ENCODE measurements at regions not wholly inside any gene's neighbourhood (a gene's known extent, or its start where the extent isn't known, plus 50 kb on each side); places are given as distances from the start of the nearest gene placed in this dataset.

- Histone ChIP-seq H3K4me1 (ENCODE audit: low read length) (no peaks in the 10 kb centered on the region), H3K36me3 (replicated peaks; ENCODE audit: low read depth, low read length) (no peaks in the 10 kb centered on the region), H4K20me1 (ENCODE audit: insufficient read depth, low read length) (no peaks in the 10 kb centered on the region), H3K4me3 (ENCODE audit: low read length) (no peak overlapping the region), H3K27ac (ENCODE audit: low read length) (no peak overlapping the region), H3K9me3 (ENCODE audit: insufficient read depth, low read length) (no peaks in the 10 kb centered on the region), H3K4me2 (ENCODE audit: low read length) (no peak overlapping the region), H3K79me2 (ENCODE audit: low read length) (no peaks in the 10 kb centered on the region), H2AFZ (ENCODE audit: low read depth, low read length) (0 out of 2 replicates have a peak overlapping the region, but pooled peaks have one; percentile 22), H3K9ac (ENCODE audit: low read length) (no peak overlapping the region), H3K27me3 (ENCODE audit: low read depth, low read length) (peaks cover 30% of the 10 kb centered on the region)
- TF ChIP-seq CTCF (IDR thresholded peaks at IDR 0.05; ENCODE audit: low read depth, low read length), result peak; percentile 100
- no peak for TF ChIP-seq EZH2phosphoT487 (IDR thresholded peaks at IDR 0.05; ENCODE audit: low read depth)
These were observed 51.7 kb downstream of the SCN11A start for GRCh38 chr3:39000008-39000450.

DNA sequence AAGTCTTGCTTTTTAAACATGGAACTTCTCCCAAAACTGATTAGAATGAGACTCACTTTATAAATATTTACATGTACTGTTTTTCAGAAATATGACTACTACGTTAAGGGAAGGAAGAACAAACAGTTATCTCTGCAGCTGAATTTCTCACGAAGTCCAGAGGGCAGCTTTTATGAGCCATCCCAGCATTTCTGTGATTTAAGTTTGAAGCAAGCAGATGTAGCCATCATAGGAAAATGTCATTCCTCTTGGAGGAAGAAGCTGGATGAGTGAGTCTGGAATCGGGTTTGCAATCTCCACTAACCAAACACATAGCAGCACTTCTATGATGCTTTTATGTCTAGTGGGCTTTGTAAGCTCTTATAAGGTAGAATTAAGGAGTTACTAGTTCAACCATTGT is 53.7 kb downstream of the SCN11A start:
- no peaks in the 10 kb centered on the region for H3K36me3 ChIP-seq (replicated peaks; ENCODE audit: low read depth, low read length)
- no peak overlapping the region for H3K4me3 ChIP-seq (ENCODE audit: low read length)
- no peaks in the 10 kb centered on the region for H3K79me2 ChIP-seq (ENCODE audit: low read length)
- no peak overlapping the region for H2AFZ ChIP-seq (ENCODE audit: low read depth, low read length)
- no peak overlapping the region for H3K4me2 ChIP-seq (ENCODE audit: low read length)
- peaks cover 48% of the 10 kb centered on the region for H3K27me3 ChIP-seq (ENCODE audit: low read depth, low read length)
- H4K20me1 ChIP-seq (ENCODE audit: insufficient read depth, low read length), result no peaks in the 10 kb centered on the region
- no peak overlapping the region for H3K9ac ChIP-seq (ENCODE audit: low read length)
- no peaks in the 10 kb centered on the region for H3K4me1 ChIP-seq (ENCODE audit: low read length)
- TF ChIP-seq EZH2phosphoT487 (IDR thresholded peaks at IDR 0.05; ENCODE audit: low read depth), result no peak
- no peak for TF ChIP-seq CTCF (IDR thresholded peaks at IDR 0.05; ENCODE audit: low read depth, low read length)
- no peak overlapping the region for H3K27ac ChIP-seq (ENCODE audit: low read length)
- H3K9me3 ChIP-seq (ENCODE audit: insufficient read depth, low read length), result no peaks in the 10 kb centered on the region

DNA sequence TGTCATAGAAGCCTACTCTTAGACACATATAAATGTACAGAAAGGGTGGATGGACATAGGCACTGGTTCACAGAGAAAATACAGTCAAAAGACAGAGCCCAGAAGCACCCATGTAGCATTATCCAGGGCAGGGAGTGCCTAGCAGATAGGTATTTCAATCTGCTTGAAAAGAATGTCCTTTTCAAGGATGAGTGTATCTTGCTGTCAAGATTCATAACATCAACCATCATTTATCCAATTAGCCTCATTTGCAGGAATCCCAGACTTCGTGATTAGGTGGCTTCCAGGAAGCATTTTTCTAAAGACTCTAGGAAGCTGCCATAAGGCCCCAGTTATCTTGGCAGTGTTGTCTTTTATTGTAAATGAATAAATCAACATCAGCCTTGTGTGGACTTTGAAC is 55.6 kb downstream of the SCN11A start:
- no peak overlapping the region for H3K9ac ChIP-seq (ENCODE audit: low read length)
- H3K9me3 ChIP-seq (ENCODE audit: insufficient read depth, low read length), result no peaks in the 10 kb centered on the region
- H3K79me2 ChIP-seq (ENCODE audit: low read length), result no peaks in the 10 kb centered on the region
- H3K36me3 ChIP-seq (replicated peaks; ENCODE audit: low read depth, low read length), result no peaks in the 10 kb centered on the region
- TF ChIP-seq EZH2phosphoT487 (IDR thresholded peaks at IDR 0.05; ENCODE audit: low read depth) (no peak), CTCF (IDR thresholded peaks at IDR 0.05; ENCODE audit: low read depth, low read length) (no peak)
- no peaks in the 10 kb centered on the region for H3K4me1 ChIP-seq (ENCODE audit: low read length)
- no peak overlapping the region for H3K4me3 ChIP-seq (ENCODE audit: low read length)
- H3K27ac ChIP-seq (ENCODE audit: low read length), result no peak overlapping the region
- H4K20me1 ChIP-seq (ENCODE audit: insufficient read depth, low read length), result no peaks in the 10 kb centered on the region
- H3K4me2 ChIP-seq (ENCODE audit: low read length), result no peak overlapping the region
- H2AFZ ChIP-seq (ENCODE audit: low read depth, low read length), result no peak overlapping the region
- H3K27me3 ChIP-seq (ENCODE audit: low read depth, low read length), result peaks cover 52% of the 10 kb centered on the region

DNA sequence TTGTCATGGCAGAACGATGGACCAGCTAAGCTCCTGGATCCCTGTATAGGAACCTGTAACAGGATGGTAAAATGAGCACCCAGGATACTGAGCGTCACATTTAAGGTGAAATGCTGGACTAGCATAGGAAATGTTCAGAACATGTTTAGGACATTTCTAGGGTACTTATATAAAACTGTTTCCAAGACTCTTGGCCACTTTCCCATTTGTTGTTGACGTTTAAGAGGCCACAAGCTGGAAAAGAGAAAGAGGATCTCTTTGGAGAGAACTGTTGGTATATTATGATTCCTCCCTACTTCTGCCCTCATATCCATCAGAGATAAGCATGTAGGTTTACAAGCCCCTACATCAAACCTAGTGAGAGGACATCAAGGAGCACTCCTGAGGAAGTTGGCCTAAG is 57.5 kb downstream of the SCN11A start:
- Histone ChIP-seq H3K79me2 (ENCODE audit: low read length) (no peaks in the 10 kb centered on the region), H3K9me3 (ENCODE audit: insufficient read depth, low read length) (no peaks in the 10 kb centered on the region), H3K27me3 (ENCODE audit: low read depth, low read length) (peaks cover 71% of the 10 kb centered on the region), H3K4me3 (ENCODE audit: low read length) (no peak overlapping the region), H2AFZ (ENCODE audit: low read depth, low read length) (no peak overlapping the region), H3K4me1 (ENCODE audit: low read length) (no peaks in the 10 kb centered on the region), H3K9ac (ENCODE audit: low read length) (no peak overlapping the region), H3K4me2 (ENCODE audit: low read length) (no peak overlapping the region), H4K20me1 (ENCODE audit: insufficient read depth, low read length) (no peaks in the 10 kb centered on the region), H3K27ac (ENCODE audit: low read length) (no peak overlapping the region), H3K36me3 (replicated peaks; ENCODE audit: low read depth, low read length) (no peaks in the 10 kb centered on the region)
- TF ChIP-seq EZH2phosphoT487 (IDR thresholded peaks at IDR 0.05; ENCODE audit: low read depth) (no peak), CTCF (IDR thresholded peaks at IDR 0.05; ENCODE audit: low read depth, low read length) (no peak)

Measured in OCI-LY3 (cell line).